Trophoblast cell (in vitro differentiated cells and primary cell): ENCODE measurements at regions not wholly inside any gene's neighbourhood (a gene's known extent, or its start where the extent isn't known, plus 50 kb on each side); places are given as distances from the start of the nearest gene placed in this dataset.
A peak's percentile ranks its signal among the peaks of the same experiment; 100 is the strongest.

Experiments used
- DNase-seq, 2 donors: peaks; one replicate each; pipeline ENCODE4 v3.0.0-alpha.2; 2016
- H2AFZ ChIP-seq: 2 replicates; pipeline ENCODE4 v1.6.1; 2013; ENCODE audit warnings: low read length, moderate library complexity, mild to moderate bottlenecking; ENCODE audit not compliant: insufficient read depth, poor library complexity
- H2AK5ac ChIP-seq: 2 replicates; pipeline ENCODE4 v1.6.1; 2013; ENCODE audit warnings: mild to moderate bottlenecking, low read length
- H2BK120ac ChIP-seq: 2 replicates; pipeline ENCODE4 v1.6.1; 2013; ENCODE audit warnings: low read length, mild to moderate bottlenecking, moderate library complexity; ENCODE audit not compliant: insufficient read depth, poor library complexity
- H2BK12ac ChIP-seq: 2 replicates; pipeline ENCODE4 v1.6.1; 2013; ENCODE audit warnings: mild to moderate bottlenecking, low read length, moderate library complexity
- H2BK5ac ChIP-seq: 2 replicates; pipeline ENCODE4 v1.6.1; 2013; ENCODE audit warnings: low read length, low read depth, moderate library complexity, mild to moderate bottlenecking; ENCODE audit not compliant: poor library complexity
- H3K14ac ChIP-seq: 2 replicates; pipeline ENCODE4 v1.6.1; 2013; ENCODE audit warnings: mild to moderate bottlenecking, low read length
- H3K18ac ChIP-seq: 2 replicates; pipeline ENCODE4 v1.6.1; 2013; ENCODE audit warnings: mild to moderate bottlenecking, low read length
- H3K23ac ChIP-seq: 2 replicates; pipeline ENCODE4 v1.6.1; 2013; ENCODE audit warnings: low read length
- H3K27ac ChIP-seq: 2 replicates; pipeline ENCODE4 v1.5.1; 2013; ENCODE audit warnings: low read depth, mild to moderate bottlenecking, inconsistent platforms, low read length, moderate library complexity
- H3K27me3 ChIP-seq: 2 replicates; pipeline ENCODE4 v1.6.1; 2013; ENCODE audit warnings: inconsistent platforms, mild to moderate bottlenecking, low read length, moderate library complexity; ENCODE audit not compliant: insufficient read depth
- H3K36me3 ChIP-seq, 2 experiments: 1 replicate in 1 of 2; 2 replicates in 1 of 2; pipeline ENCODE4 v1.6.1; 2013; ENCODE audit warnings: low read length in 2 of 2, mild to moderate bottlenecking in 2 of 2, moderate library complexity in 1 of 2; ENCODE audit not compliant: insufficient read depth in 2 of 2, control insufficient read depth in 1 of 2
- H3K4ac ChIP-seq: 2 replicates; pipeline ENCODE4 v1.6.1; 2013; ENCODE audit warnings: low read depth, mild to moderate bottlenecking, low read length, moderate library complexity
- H3K4me1 ChIP-seq, 2 experiments: 1 replicate in 1 of 2; 2 replicates in 1 of 2; pipeline ENCODE4 v1.6.1; 2013; ENCODE audit warnings: low read length in 2 of 2, mild to moderate bottlenecking in 2 of 2, moderate library complexity in 1 of 2; ENCODE audit not compliant: insufficient read depth in 2 of 2, control insufficient read depth in 1 of 2
- H3K4me2 ChIP-seq: 2 replicates; pipeline ENCODE4 v1.6.1; 2013; ENCODE audit warnings: inconsistent platforms, mild to moderate bottlenecking, low read length, moderate library complexity
- H3K4me3 ChIP-seq: 2 replicates; pipeline ENCODE4 v1.5.1; 2013; ENCODE audit warnings: mild to moderate bottlenecking, low read depth, low read length, inconsistent platforms
- H3K79me1 ChIP-seq: one replicate; pipeline ENCODE4 v1.6.1; 2013; ENCODE audit warnings: low read length
- H3K79me2 ChIP-seq: 2 replicates; pipeline ENCODE4 v1.6.1; 2013; ENCODE audit warnings: low read length, mild to moderate bottlenecking; ENCODE audit not compliant: control insufficient read depth, insufficient read depth, poor library complexity
- H3K9ac ChIP-seq: 2 replicates; pipeline ENCODE4 v1.6.1; 2013; ENCODE audit warnings: mild to moderate bottlenecking, low read length
- H3K9me3 ChIP-seq: 2 replicates; pipeline ENCODE4 v1.6.1; 2013; ENCODE audit warnings: low read depth, mild to moderate bottlenecking, control low read depth, inconsistent platforms, low read length; ENCODE audit not compliant: insufficient read depth
- H4K12ac ChIP-seq: 2 replicates; pipeline ENCODE4 v1.6.1; 2013; ENCODE audit warnings: low read depth, mild to moderate bottlenecking, low read length, moderate library complexity
- H4K8ac ChIP-seq: 2 replicates; pipeline ENCODE4 v1.6.1; 2013; ENCODE audit warnings: low read depth, mild to moderate bottlenecking, low read length, moderate library complexity
- H4K91ac ChIP-seq: one replicate; pipeline ENCODE4 v1.6.1; 2013; ENCODE audit warnings: low read depth, mild to moderate bottlenecking, low read length, moderate library complexity
- WGBS: extraction: QIAGEN DNeasy Blood & Tissue Kit; methylation state at CpG from one replicate; pipeline ENCODE4 v1.1.7; 2013; ENCODE audit warnings: missing lambda C conversion rate; ENCODE audit not compliant: insufficient read length, insufficient coverage; ENCODE audit errors: extremely low coverage; 5-methylcytosine and 5-hydroxymethylcytosine counted together

GRCh38 chr2:177148477-177149154 is 64.0 kb upstream of the HNRNPA3 start:
- Histone ChIP-seq H2AK5ac (no peak overlapping the region), H4K12ac (no peak overlapping the region), H3K79me2 (no peaks in the 10 kb centered on the region), H3K9ac (no peak overlapping the region), H2AFZ (peak overlapping the region; percentile 58), H4K8ac (no peak overlapping the region), H3K27me3 (peaks cover 3% of the 10 kb centered on the region), H2BK120ac (no peak overlapping the region), H2BK12ac (no peak overlapping the region), H3K27ac (no peak overlapping the region), H3K23ac (no peak overlapping the region), H3K36me3 (no peaks in the 10 kb centered on the region), H3K79me1 (no peaks in the 10 kb centered on the region), H3K4me1 (peaks cover 0 to 3% of the 10 kb centered on the region in 2 experiments), H3K4me2 (peak overlapping the region; percentile 79), H3K14ac (no peak overlapping the region), H3K18ac (no peak overlapping the region), H3K4ac (no peak overlapping the region), H4K91ac (no peak overlapping the region), H3K4me3 (no peak overlapping the region), H2BK5ac (no peak overlapping the region), H3K9me3 (no peaks in the 10 kb centered on the region)
- peak; percentile 67 to 91 for DNase-seq
- no CpG with 5 or more reads among the region's 25 CpGs for WGBS

GRCh38 chr2:177149155-177149503 is 63.5 kb upstream of the HNRNPA3 start:
- Histone ChIP-seq H3K18ac (no peak overlapping the region), H3K14ac (no peak overlapping the region), H3K9me3 (no peaks in the 10 kb centered on the region), H4K8ac (no peak overlapping the region), H3K36me3 (no peaks in the 10 kb centered on the region), H4K91ac (no peak overlapping the region), H2BK12ac (no peak overlapping the region), H2AFZ (no peak overlapping the region), H3K79me2 (no peaks in the 10 kb centered on the region), H3K27ac (no peak overlapping the region), H2BK5ac (no peak overlapping the region), H3K4me2 (no peak overlapping the region), H3K4me1 (peaks cover 0 to 3% of the 10 kb centered on the region in 2 experiments), H2AK5ac (no peak overlapping the region), H3K4ac (no peak overlapping the region), H3K23ac (no peak overlapping the region), H3K79me1 (no peaks in the 10 kb centered on the region), H3K9ac (no peak overlapping the region), H3K27me3 (peaks cover 3% of the 10 kb centered on the region), H2BK120ac (no peak overlapping the region), H4K12ac (no peak overlapping the region), H3K4me3 (no peak overlapping the region)
- no CpG with 5 or more reads among the region's 1 CpG for WGBS
- no peak for DNase-seq

- no peak overlapping the region for H3K27ac ChIP-seq
- H3K4ac ChIP-seq = no peak overlapping the region
- no peak overlapping the region for H3K4me2 ChIP-seq
- H3K79me2 ChIP-seq = no peaks in the 10 kb centered on the region
- no peak overlapping the region for H4K91ac ChIP-seq
- no peak overlapping the region for H3K23ac ChIP-seq
- no peak overlapping the region for H3K4me3 ChIP-seq
- H2BK12ac ChIP-seq = no peak overlapping the region
- H3K27me3 ChIP-seq = no peaks in the 10 kb centered on the region
- H3K9me3 ChIP-seq = no peaks in the 10 kb centered on the region
- H3K14ac ChIP-seq = no peak overlapping the region
- H3K36me3 ChIP-seq = no peaks in the 10 kb centered on the region
- no peak overlapping the region for H3K9ac ChIP-seq
- H2AFZ ChIP-seq = no peak overlapping the region
- no peak overlapping the region for H3K18ac ChIP-seq
- no peak overlapping the region for H2AK5ac ChIP-seq
- no peak overlapping the region for H2BK120ac ChIP-seq
- no peak overlapping the region for H4K12ac ChIP-seq
- no peak overlapping the region for H4K8ac ChIP-seq
- H2BK5ac ChIP-seq = no peak overlapping the region
- no peaks in the 10 kb centered on the region for H3K79me1 ChIP-seq
- no peaks in the 10 kb centered on the region for H3K4me1 ChIP-seq
- no peak for DNase-seq
Observed at GRCh38 chr2:177153805-177154204, 58.8 kb upstream of the HNRNPA3 start.

DNA sequence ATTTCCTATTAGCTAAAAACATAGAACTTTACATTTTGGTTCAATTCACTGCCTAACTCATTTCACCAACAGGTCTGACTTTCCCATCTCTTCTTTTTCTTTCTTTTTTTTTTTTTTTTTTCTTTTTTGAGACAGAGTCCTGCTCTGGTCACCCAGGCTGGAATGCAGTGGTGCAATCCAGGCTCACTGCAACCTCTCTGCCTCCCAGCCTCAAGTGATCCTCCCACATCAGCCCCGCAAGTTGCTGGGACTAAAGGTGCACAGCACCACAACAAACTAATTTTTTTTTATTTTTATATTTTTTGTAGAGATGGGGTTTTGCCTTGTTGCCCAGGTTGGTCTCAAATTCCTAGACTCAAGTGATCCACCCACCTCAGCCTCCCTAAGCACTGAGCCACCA is 57.8 kb upstream of the HNRNPA3 start:
- Histone ChIP-seq H3K4ac (no peak overlapping the region), H3K4me2 (no peak overlapping the region), H3K36me3 (no peaks in the 10 kb centered on the region), H3K79me1 (no peaks in the 10 kb centered on the region), H2BK5ac (no peak overlapping the region), H2BK120ac (no peak overlapping the region), H4K8ac (no peak overlapping the region), H3K79me2 (no peaks in the 10 kb centered on the region), H3K27me3 (no peaks in the 10 kb centered on the region), H2AFZ (no peak overlapping the region), H4K12ac (no peak overlapping the region), H2BK12ac (no peak overlapping the region), H3K27ac (no peak overlapping the region), H3K18ac (no peak overlapping the region), H4K91ac (no peak overlapping the region), H3K4me3 (no peak overlapping the region), H3K9me3 (no peaks in the 10 kb centered on the region), H3K23ac (no peak overlapping the region), H2AK5ac (no peak overlapping the region), H3K9ac (no peak overlapping the region), H3K4me1 (no peaks in the 10 kb centered on the region), H3K14ac (no peak overlapping the region)
- WGBS = no CpG with 5 or more reads among the region's 1 CpG
- no peak for DNase-seq
